ENCODE measurements at regions not wholly inside any gene's neighbourhood (a gene's known extent, or its start where the extent isn't known, plus 50 kb on each side); places are given as distances from the start of the nearest gene placed in this dataset.
"Not testable (repeated sequence)": the region's sequence is repeated elsewhere in the genome, so short reads cannot be mapped to it uniquely, and the experiment has no call there.

DNA sequence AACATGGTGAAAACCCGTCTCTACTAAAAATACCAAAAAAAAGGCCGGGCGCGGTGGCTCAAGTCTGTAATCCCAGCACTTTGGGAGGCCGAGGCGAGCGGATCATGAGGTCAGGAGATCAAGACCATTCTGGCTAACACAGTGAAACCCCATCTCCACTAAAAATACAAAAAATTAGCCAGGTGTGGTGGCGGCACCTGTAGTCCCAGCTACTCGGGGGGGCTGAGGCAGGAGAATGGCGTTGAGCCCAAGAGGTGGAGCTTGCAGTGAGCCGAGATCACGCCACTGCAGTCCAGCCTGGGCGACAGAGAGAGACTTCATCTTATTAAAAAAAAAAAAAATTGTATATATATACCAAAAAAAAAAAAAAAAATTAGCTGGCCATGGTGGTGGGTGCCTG is 533.8 kb downstream of the DMRTA1 start:
- TF ChIP-seq POLR2A (IDR thresholded peaks at IDR 0.05): not testable (repeated sequence)
- TF ChIP-seq, protein P1, sequence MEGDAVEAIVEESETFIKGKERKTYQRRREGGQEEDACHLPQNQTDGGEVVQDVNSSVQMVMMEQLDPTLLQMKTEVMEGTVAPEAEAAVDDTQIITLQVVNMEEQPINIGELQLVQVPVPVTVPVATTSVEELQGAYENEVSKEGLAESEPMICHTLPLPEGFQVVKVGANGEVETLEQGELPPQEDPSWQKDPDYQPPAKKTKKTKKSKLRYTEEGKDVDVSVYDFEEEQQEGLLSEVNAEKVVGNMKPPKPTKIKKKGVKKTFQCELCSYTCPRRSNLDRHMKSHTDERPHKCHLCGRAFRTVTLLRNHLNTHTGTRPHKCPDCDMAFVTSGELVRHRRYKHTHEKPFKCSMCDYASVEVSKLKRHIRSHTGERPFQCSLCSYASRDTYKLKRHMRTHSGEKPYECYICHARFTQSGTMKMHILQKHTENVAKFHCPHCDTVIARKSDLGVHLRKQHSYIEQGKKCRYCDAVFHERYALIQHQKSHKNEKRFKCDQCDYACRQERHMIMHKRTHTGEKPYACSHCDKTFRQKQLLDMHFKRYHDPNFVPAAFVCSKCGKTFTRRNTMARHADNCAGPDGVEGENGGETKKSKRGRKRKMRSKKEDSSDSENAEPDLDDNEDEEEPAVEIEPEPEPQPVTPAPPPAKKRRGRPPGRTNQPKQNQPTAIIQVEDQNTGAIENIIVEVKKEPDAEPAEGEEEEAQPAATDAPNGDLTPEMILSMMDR (IDR thresholded peaks at IDR 0.05): not testable (repeated sequence)
